ENCODE measurements at regions not wholly inside any gene's neighbourhood (a gene's known extent, or its start where the extent isn't known, plus 50 kb on each side); places are given as distances from the start of the nearest gene placed in this dataset.

GRCh38 chr2:128750328-128751165 lies 431.9 kb upstream of the HS6ST1 start:
- Histone ChIP-seq H3K36me3 (ENCODE audit: control insufficient read depth in 2 of 2, insufficient read depth in 2 of 2, low read length in 1 of 2) (no peaks in the 10 kb centered on the region), H3K4me3 (ENCODE audit: low read depth in 1 of 2, low read length in 2 of 2) (no peak overlapping the region), H3K4me1 (ENCODE audit: control insufficient read depth in 2 of 2, insufficient read depth in 2 of 2, low read length in 1 of 2) (peaks cover 0 to 3% of the 10 kb centered on the region in 2 donors), H3K27ac (ENCODE audit: low read depth in 2 of 2, low read length in 1 of 2) (no peak overlapping the region), H3K27me3 (ENCODE audit: control insufficient read depth in 1 of 2, insufficient read depth in 2 of 2, low read length in 2 of 2) (no peaks in the 10 kb centered on the region), H3K9me3 (ENCODE audit: control insufficient read depth in 2 of 2, insufficient read depth in 1 of 2, low read depth in 1 of 2, low read length in 1 of 2) (no peaks in the 10 kb centered on the region)
- WGBS, 2 donors = 84 to 87% methylated on average over 12 of the region's 12 CpGs

GRCh38 chr2:128751746-128752145 lies 433.1 kb upstream of the HS6ST1 start:
- H3K4me3 ChIP-seq (ENCODE audit: low read depth in 1 of 2, low read length in 2 of 2) = no peak overlapping the region
- no peaks in the 10 kb centered on the region for H3K27me3 ChIP-seq (ENCODE audit: control insufficient read depth in 1 of 2, insufficient read depth in 2 of 2, low read length in 2 of 2)
- WGBS, 2 donors = 71 to 90% methylated on average over 5 of the region's 5 CpGs
- no peak overlapping the region for H3K27ac ChIP-seq (ENCODE audit: low read depth in 2 of 2, low read length in 1 of 2)
- no peaks in the 10 kb centered on the region for H3K9me3 ChIP-seq (ENCODE audit: control insufficient read depth in 2 of 2, insufficient read depth in 1 of 2, low read depth in 1 of 2, low read length in 1 of 2)
- H3K36me3 ChIP-seq (ENCODE audit: control insufficient read depth in 2 of 2, insufficient read depth in 2 of 2, low read length in 1 of 2) = no peaks in the 10 kb centered on the region
- H3K4me1 ChIP-seq (ENCODE audit: control insufficient read depth in 2 of 2, insufficient read depth in 2 of 2, low read length in 1 of 2) = no peaks in the 10 kb centered on the region

- Histone ChIP-seq H3K27me3 (ENCODE audit: control insufficient read depth in 1 of 2, insufficient read depth in 2 of 2, low read length in 2 of 2) (no peaks in the 10 kb centered on the region), H3K36me3 (ENCODE audit: control insufficient read depth in 2 of 2, insufficient read depth in 2 of 2, low read length in 1 of 2) (no peaks in the 10 kb centered on the region), H3K27ac (ENCODE audit: low read depth in 2 of 2, low read length in 1 of 2) (no peak overlapping the region), H3K4me3 (ENCODE audit: low read depth in 1 of 2, low read length in 2 of 2) (no peak overlapping the region), H3K9me3 (ENCODE audit: control insufficient read depth in 2 of 2, insufficient read depth in 1 of 2, low read depth in 1 of 2, low read length in 1 of 2) (no peaks in the 10 kb centered on the region), H3K4me1 (ENCODE audit: control insufficient read depth in 2 of 2, insufficient read depth in 2 of 2, low read length in 1 of 2) (no peaks in the 10 kb centered on the region)
- 78 to 81% methylated on average over 12 of the region's 12 CpGs for WGBS, 2 donors
These were observed 434.1 kb upstream of the HS6ST1 start for GRCh38 chr2:128752691-128753263.

GRCh38 chr2:128753321-128753720 lies 434.7 kb upstream of the HS6ST1 start:
- H3K27ac ChIP-seq (ENCODE audit: low read depth in 2 of 2, low read length in 1 of 2) = no peak overlapping the region
- 70 to 75% methylated on average over 7 of the region's 7 CpGs for WGBS, 2 donors
- no peak overlapping the region for H3K4me3 ChIP-seq (ENCODE audit: low read depth in 1 of 2, low read length in 2 of 2)
- no peaks in the 10 kb centered on the region for H3K4me1 ChIP-seq (ENCODE audit: control insufficient read depth in 2 of 2, insufficient read depth in 2 of 2, low read length in 1 of 2)
- H3K9me3 ChIP-seq (ENCODE audit: control insufficient read depth in 2 of 2, insufficient read depth in 1 of 2, low read depth in 1 of 2, low read length in 1 of 2) = no peaks in the 10 kb centered on the region
- H3K27me3 ChIP-seq (ENCODE audit: control insufficient read depth in 1 of 2, insufficient read depth in 2 of 2, low read length in 2 of 2) = no peaks in the 10 kb centered on the region
- H3K36me3 ChIP-seq (ENCODE audit: control insufficient read depth in 2 of 2, insufficient read depth in 2 of 2, low read length in 1 of 2) = no peaks in the 10 kb centered on the region

GRCh38 chr2:128753800-128754199 lies 435.1 kb upstream of the HS6ST1 start:
- Histone ChIP-seq H3K27me3 (ENCODE audit: control insufficient read depth in 1 of 2, insufficient read depth in 2 of 2, low read length in 2 of 2) (no peaks in the 10 kb centered on the region), H3K27ac (ENCODE audit: low read depth in 2 of 2, low read length in 1 of 2) (no peak overlapping the region), H3K4me1 (ENCODE audit: control insufficient read depth in 2 of 2, insufficient read depth in 2 of 2, low read length in 1 of 2) (no peaks in the 10 kb centered on the region), H3K9me3 (ENCODE audit: control insufficient read depth in 2 of 2, insufficient read depth in 1 of 2, low read depth in 1 of 2, low read length in 1 of 2) (no peaks in the 10 kb centered on the region), H3K36me3 (ENCODE audit: control insufficient read depth in 2 of 2, insufficient read depth in 2 of 2, low read length in 1 of 2) (no peaks in the 10 kb centered on the region), H3K4me3 (ENCODE audit: low read depth in 1 of 2, low read length in 2 of 2) (no peak overlapping the region)
- WGBS, 2 donors = 71 to 72% methylated on average over 6 of the region's 6 CpGs

- Histone ChIP-seq H3K27ac (ENCODE audit: low read depth in 2 of 2, low read length in 1 of 2) (no peak overlapping the region), H3K9me3 (ENCODE audit: control insufficient read depth in 2 of 2, insufficient read depth in 1 of 2, low read depth in 1 of 2, low read length in 1 of 2) (no peaks in the 10 kb centered on the region), H3K4me1 (ENCODE audit: control insufficient read depth in 2 of 2, insufficient read depth in 2 of 2, low read length in 1 of 2) (no peaks in the 10 kb centered on the region), H3K36me3 (ENCODE audit: control insufficient read depth in 2 of 2, insufficient read depth in 2 of 2, low read length in 1 of 2) (no peaks in the 10 kb centered on the region), H3K4me3 (ENCODE audit: low read depth in 1 of 2, low read length in 2 of 2) (no peak overlapping the region), H3K27me3 (ENCODE audit: control insufficient read depth in 1 of 2, insufficient read depth in 2 of 2, low read length in 2 of 2) (no peaks in the 10 kb centered on the region)
- 61 to 62% methylated on average over 6 of the region's 6 CpGs for WGBS, 2 donors
These were observed 435.6 kb upstream of the HS6ST1 start for GRCh38 chr2:128754246-128754724.

GRCh38 chr2:128755695-128756364 lies 437.2 kb upstream of the HS6ST1 start:
- Histone ChIP-seq H3K4me1 (ENCODE audit: control insufficient read depth in 2 of 2, insufficient read depth in 2 of 2, low read length in 1 of 2) (no peaks in the 10 kb centered on the region), H3K4me3 (ENCODE audit: low read depth in 1 of 2, low read length in 2 of 2) (no peak overlapping the region), H3K9me3 (ENCODE audit: control insufficient read depth in 2 of 2, insufficient read depth in 1 of 2, low read depth in 1 of 2, low read length in 1 of 2) (no peaks in the 10 kb centered on the region), H3K27ac (ENCODE audit: low read depth in 2 of 2, low read length in 1 of 2) (no peak overlapping the region), H3K27me3 (ENCODE audit: control insufficient read depth in 1 of 2, insufficient read depth in 2 of 2, low read length in 2 of 2) (no peaks in the 10 kb centered on the region), H3K36me3 (ENCODE audit: control insufficient read depth in 2 of 2, insufficient read depth in 2 of 2, low read length in 1 of 2) (no peaks in the 10 kb centered on the region)
- 61 to 69% methylated on average over 15 of the region's 15 CpGs for WGBS, 2 donors

- 25 to 47% methylated on average over 2 of the region's 2 CpGs for WGBS, 2 donors
- no peaks in the 10 kb centered on the region for H3K27me3 ChIP-seq (ENCODE audit: control insufficient read depth in 1 of 2, insufficient read depth in 2 of 2, low read length in 2 of 2)
- H3K9me3 ChIP-seq (ENCODE audit: control insufficient read depth in 2 of 2, insufficient read depth in 1 of 2, low read depth in 1 of 2, low read length in 1 of 2) = no peaks in the 10 kb centered on the region
- no peaks in the 10 kb centered on the region for H3K36me3 ChIP-seq (ENCODE audit: control insufficient read depth in 2 of 2, insufficient read depth in 2 of 2, low read length in 1 of 2)
- H3K4me3 ChIP-seq (ENCODE audit: low read depth in 1 of 2, low read length in 2 of 2) = no peak overlapping the region
- H3K4me1 ChIP-seq (ENCODE audit: control insufficient read depth in 2 of 2, insufficient read depth in 2 of 2, low read length in 1 of 2) = no peaks in the 10 kb centered on the region
- no peak overlapping the region for H3K27ac ChIP-seq (ENCODE audit: low read depth in 2 of 2, low read length in 1 of 2)
These were observed 437.7 kb upstream of the HS6ST1 start for GRCh38 chr2:128756365-128756717.

GRCh38 chr2:128765811-128766210 lies 447.1 kb upstream of the HS6ST1 start:
- Histone ChIP-seq H3K4me1 (ENCODE audit: control insufficient read depth in 2 of 2, insufficient read depth in 2 of 2, low read length in 1 of 2) (no peaks in the 10 kb centered on the region), H3K27me3 (ENCODE audit: control insufficient read depth in 1 of 2, insufficient read depth in 2 of 2, low read length in 2 of 2) (no peaks in the 10 kb centered on the region), H3K27ac (ENCODE audit: low read depth in 2 of 2, low read length in 1 of 2) (no peak overlapping the region), H3K4me3 (ENCODE audit: low read depth in 1 of 2, low read length in 2 of 2) (no peak overlapping the region), H3K9me3 (ENCODE audit: control insufficient read depth in 2 of 2, insufficient read depth in 1 of 2, low read depth in 1 of 2, low read length in 1 of 2) (no peaks in the 10 kb centered on the region), H3K36me3 (ENCODE audit: control insufficient read depth in 2 of 2, insufficient read depth in 2 of 2, low read length in 1 of 2) (no peaks in the 10 kb centered on the region)
- WGBS, 2 donors = 59 to 67% methylated on average over 6 of the region's 6 CpGs
